ENCODE measurements at regions not wholly inside any gene's neighbourhood (a gene's known extent, or its start where the extent isn't known, plus 50 kb on each side); places are given as distances from the start of the nearest gene placed in this dataset.
"Not testable (repeated sequence)": the region's sequence is repeated elsewhere in the genome, so short reads cannot be mapped to it uniquely, and the experiment has no call there.

DNA sequence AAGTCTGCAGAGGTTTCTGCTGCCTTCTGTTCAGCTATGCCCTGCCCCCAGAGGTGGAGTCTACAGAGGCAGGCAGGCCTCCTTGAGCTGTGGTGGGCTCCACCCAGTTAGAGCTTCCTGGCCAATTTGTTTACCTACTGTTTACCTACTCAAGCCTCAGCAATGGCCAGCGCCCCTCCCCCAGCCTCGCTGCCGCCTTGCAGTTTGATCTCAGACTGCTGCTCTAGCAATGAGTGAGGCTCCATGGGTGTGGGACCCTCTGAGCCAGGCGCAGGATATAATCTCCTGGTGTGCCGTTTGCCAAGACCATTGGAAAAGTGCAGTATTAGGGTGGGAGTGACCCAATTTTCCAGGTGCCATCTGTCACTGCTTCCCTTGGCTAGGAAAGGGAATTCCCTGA lies 1024.9 kb downstream of the PRIM2 start:
- TF ChIP-seq ASH2L (IDR thresholded peaks at IDR 0.05; ENCODE audit: borderline replicate concordance, low read depth), result not testable (repeated sequence)
- TF ChIP-seq, protein P1, sequence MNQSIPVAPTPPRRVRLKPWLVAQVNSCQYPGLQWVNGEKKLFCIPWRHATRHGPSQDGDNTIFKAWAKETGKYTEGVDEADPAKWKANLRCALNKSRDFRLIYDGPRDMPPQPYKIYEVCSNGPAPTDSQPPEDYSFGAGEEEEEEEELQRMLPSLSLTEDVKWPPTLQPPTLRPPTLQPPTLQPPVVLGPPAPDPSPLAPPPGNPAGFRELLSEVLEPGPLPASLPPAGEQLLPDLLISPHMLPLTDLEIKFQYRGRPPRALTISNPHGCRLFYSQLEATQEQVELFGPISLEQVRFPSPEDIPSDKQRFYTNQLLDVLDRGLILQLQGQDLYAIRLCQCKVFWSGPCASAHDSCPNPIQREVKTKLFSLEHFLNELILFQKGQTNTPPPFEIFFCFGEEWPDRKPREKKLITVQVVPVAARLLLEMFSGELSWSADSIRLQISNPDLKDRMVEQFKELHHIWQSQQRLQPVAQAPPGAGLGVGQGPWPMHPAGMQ (IDR thresholded peaks at IDR 0.05; ENCODE audit: borderline replicate concordance), result not testable (repeated sequence)
